K562 (cell line): ENCODE measurements at regions not wholly inside any gene's neighbourhood (a gene's known extent, or its start where the extent isn't known, plus 50 kb on each side); places are given as distances from the start of the nearest gene placed in this dataset.

ENCODE experiments used
- ATAC-seq: fragments of 200-7000 bp; cut with Tn5 transposase; 3 replicates; pipeline ENCODE4 v1.9.1; 2020; ENCODE audit warnings: moderate library complexity
- BruUV-seq: library from RNA; stranded (reverse); fragments of 400-500 nt; replicated peaks from 2 replicates; lab custom pipeline; 2021; lab: Mats Ljungman, UMichigan
- CTCF ChIA-PET: fragments of 300-600 bp; formaldehyde crosslinking; extraction: SDS; loops from one replicate; lab custom pipeline; 2021; ENCODE audit warnings: low intra/inter-chr PET ratio; lab: Yijun Ruan, JAX
- POLR2A ChIA-PET: fragments of 300-600, 350-650 bp; sonication (Branson Sonifier 250); formaldehyde crosslinking; extraction: SDS; loops from one replicate; lab custom pipeline; 2021; ENCODE audit warnings: antibody characterized with exemption, inconsistent platforms; lab: Yijun Ruan, JAX
- DNase-seq, 4 experiments: peaks; one replicate each; pipeline versions ENCODE4 v3.0.0 to v3.0.0-alpha.2; 2011 to 2018; ENCODE audit warnings: low spot score in 3 of 4, mixed read lengths in 3 of 4; ENCODE audit errors: extremely low read depth in 1 of 4
- FAIRE-seq: peaks from 2 replicates; lab custom pipeline; 2011; peaks lifted over from hg19 to GRCh38; lab: Jason Lieb, UNC
- H2AFZ ChIP-seq: 2 replicates; pipeline ENCODE4 v1.6.0; 2011; ENCODE audit warnings: low read depth, low read length, control low read depth, inconsistent platforms
- H3K27ac ChIP-seq: fragments of 200-600 bp; 3 replicates; pipeline ENCODE4 v1.8.0; 2011; ENCODE audit warnings: low read depth, mild to moderate bottlenecking, control low read depth, inconsistent platforms, low read length, moderate library complexity, mixed read lengths; ENCODE audit errors: extremely low read depth
- H3K27me3 ChIP-seq, 2 experiments: fragments of 300-600 bp in 1 of 2; 2 replicates in 1 of 2; 3 replicates in 1 of 2; pipeline versions ENCODE4 v1.6.0 to v1.8.0; 2011; ENCODE audit warnings: inconsistent platforms in 2 of 2, low read length in 2 of 2, mild to moderate bottlenecking in 1 of 2, mixed read lengths in 1 of 2, moderate library complexity in 1 of 2; ENCODE audit not compliant: control insufficient read depth in 2 of 2, insufficient read depth in 2 of 2
- H3K36me3 ChIP-seq: fragments of 300-600 bp; 3 replicates; pipeline ENCODE4 v1.8.0; 2011; ENCODE audit warnings: mild to moderate bottlenecking, low read length, inconsistent platforms; ENCODE audit not compliant: control insufficient read depth, insufficient read depth
- H3K4me1 ChIP-seq, 2 experiments: fragments of 200-600 bp in 1 of 2; replicated peaks in 1 of 2; 2 replicates in 1 of 2; 3 replicates in 1 of 2; pipeline versions ENCODE4 v1.5.1 to v1.8.0; 2011; ENCODE audit warnings: inconsistent platforms in 2 of 2, low read length in 2 of 2, mild to moderate bottlenecking in 1 of 2, mixed read lengths in 1 of 2, moderate library complexity in 1 of 2; ENCODE audit not compliant: control insufficient read depth in 2 of 2, insufficient read depth in 2 of 2
- H3K4me2 ChIP-seq: 2 replicates; pipeline ENCODE4 v1.6.1; 2011; ENCODE audit warnings: low read length, control low read depth, inconsistent platforms, mixed read lengths; ENCODE audit not compliant: insufficient read depth
- H3K4me3 ChIP-seq: fragments of 200-600 bp; sonication (generic), shearing (Covaris generic); 2 replicates; pipeline ENCODE4 v1.5.1; 2016; ENCODE audit warnings: control low read depth, inconsistent platforms
- H3K79me2 ChIP-seq: fragments of 200-600 bp; 3 replicates; pipeline ENCODE4 v1.8.0; 2011; ENCODE audit warnings: low read length, inconsistent platforms; ENCODE audit not compliant: control insufficient read depth, insufficient read depth
- H3K9ac ChIP-seq, 2 experiments: 2 replicates each; pipeline versions ENCODE4 v1.6.0 to v1.6.1; 2011; ENCODE audit warnings: low read depth in 2 of 2, low read length in 2 of 2, control low read depth in 1 of 2, inconsistent platforms in 1 of 2, mild to moderate bottlenecking in 1 of 2, mixed read lengths in 1 of 2; ENCODE audit not compliant: insufficient read depth in 1 of 2
- H3K9me1 ChIP-seq: one replicate; pipeline ENCODE4 v1.6.0; 2011; ENCODE audit warnings: inconsistent platforms, mild to moderate bottlenecking, low read length, moderate library complexity; ENCODE audit not compliant: control insufficient read depth, insufficient read depth
- H3K9me3 ChIP-seq: replicated peaks from 2 replicates; pipeline ENCODE4 v1.5.1; 2011; ENCODE audit warnings: low read depth, low read length, inconsistent platforms; ENCODE audit not compliant: control insufficient read depth, insufficient read depth
- H4K20me1 ChIP-seq: replicated peaks from 2 replicates; pipeline ENCODE4 v1.6.1; 2011; ENCODE audit warnings: low read length, inconsistent platforms, mixed read lengths; ENCODE audit not compliant: control insufficient read depth, insufficient read depth
- CBFA2T2 ChIP-seq: fragments of 450-650 bp; conservative IDR thresholded peaks from 2 replicates; pipeline ENCODE4 v1.6.1; 2017; ENCODE audit warnings: mild to moderate bottlenecking
- CREM ChIP-seq: IDR thresholded peaks from 2 replicates; pipeline ENCODE4 v1.6.1; 2014; ENCODE audit warnings: antibody characterized with exemption, low read depth
- E2F3 ChIP-seq: fragments of 250-450 bp; sonication (Bioruptor Pico); IDR thresholded peaks from 2 replicates; pipeline ENCODE4 v1.4.0; 2020; ENCODE audit warnings: mild to moderate bottlenecking
- HIVEP1 ChIP-seq: fragments of 250-450 bp; sonication (Bioruptor Pico); IDR thresholded peaks from 2 replicates; pipeline ENCODE4 v1.4.0; 2020; ENCODE audit warnings: mild to moderate bottlenecking
- MAFG ChIP-seq: fragments of 450-650 bp; conservative IDR thresholded peaks from 2 replicates; pipeline ENCODE4 v1.6.1; 2016; ENCODE audit warnings: missing genetic modification characterization, missing compliant biosample characterization
- MCM2 ChIP-seq: fragments of 450-650 bp; IDR thresholded peaks from 2 replicates; pipeline ENCODE4 v1.6.1; 2017; ENCODE audit warnings: low read depth, mild to moderate bottlenecking
- SMAD3 ChIP-seq: fragments of 450-650 bp; formaldehyde crosslinking; conservative IDR thresholded peaks from 2 replicates; pipeline ENCODE4 v1.4.0; 2020; ENCODE audit warnings: mild to moderate bottlenecking
- SMARCA4 ChIP-seq: fragments of 450-650 bp; IDR thresholded peaks from 2 replicates; pipeline ENCODE4 v1.6.1; 2016
- TAF15 ChIP-seq: fragments of 200-400 bp; formaldehyde crosslinking; IDR thresholded peaks from 2 replicates; pipeline ENCODE4 v1.6.1; 2017; ENCODE audit warnings: mild to moderate bottlenecking, low read depth, low read length, moderate library complexity
- ZNF197 ChIP-seq: fragments of 200-800 bp; sonication (Bioruptor generic); IDR thresholded peaks from 2 replicates; pipeline ENCODE4 v1.6.1; 2016; ENCODE audit warnings: low read depth, missing genetic modification characterization, missing compliant biosample characterization
- ZNF707 ChIP-seq: fragments of 250-450 bp; sonication (Bioruptor Pico); conservative IDR thresholded peaks from 2 replicates; pipeline ENCODE4 v1.8.0; 2022; ENCODE audit warnings: inconsistent platforms, mild to moderate bottlenecking, moderate library complexity
- ZNF79 ChIP-seq: fragments of 250-450 bp; sonication (Bioruptor Pico); IDR thresholded peaks from 2 replicates; pipeline ENCODE4 v1.4.0; 2020; ENCODE audit warnings: low read depth, mild to moderate bottlenecking, moderate library complexity
- WGBS: fragments of 100-300 bp; shearing (Covaris generic); methylation state at CpG from one replicate; pipeline ENCODE4 v1.1.6; 2016; ENCODE audit warnings: low coverage, mixed read lengths; ENCODE audit not compliant: insufficient coverage; ENCODE audit errors: missing lambda C conversion rate; 5-methylcytosine and 5-hydroxymethylcytosine counted together
- in situ Hi-C: fragments of 300-500 bp; cut with MboI; formaldehyde crosslinking; loops from 4 replicates; pipeline ENCODE4 v1.15.0; 2018; ENCODE audit warnings: inconsistent platforms, mixed read lengths
- intact Hi-C: fragments of 100-400 bp; cut with micrococcal nuclease; formaldehyde crosslinking; loops from 2 replicates; pipeline ENCODE4 v1.14.2; 2022
- TF ChIP-seq, protein P1 (sequence below): sonication (generic); formaldehyde crosslinking; IDR thresholded peaks from 2 replicates; pipeline ENCODE4 v1.8.0; 2022; ENCODE audit warnings: missing genetic modification reagents, mild to moderate bottlenecking, borderline replicate concordance
- TF ChIP-seq, protein P2 (sequence below): fragments of 200-400 bp; formaldehyde crosslinking; IDR thresholded peaks from 2 replicates; pipeline ENCODE4 v1.6.1; 2017; ENCODE audit warnings: mild to moderate bottlenecking, low read depth, low read length, moderate library complexity
- TF ChIP-seq, protein P3 (sequence below): fragments of 200-800 bp; sonication (Bioruptor generic); IDR thresholded peaks from 2 replicates; pipeline ENCODE4 v1.6.1; 2016; ENCODE audit warnings: missing genetic modification characterization, missing compliant biosample characterization

DNA sequence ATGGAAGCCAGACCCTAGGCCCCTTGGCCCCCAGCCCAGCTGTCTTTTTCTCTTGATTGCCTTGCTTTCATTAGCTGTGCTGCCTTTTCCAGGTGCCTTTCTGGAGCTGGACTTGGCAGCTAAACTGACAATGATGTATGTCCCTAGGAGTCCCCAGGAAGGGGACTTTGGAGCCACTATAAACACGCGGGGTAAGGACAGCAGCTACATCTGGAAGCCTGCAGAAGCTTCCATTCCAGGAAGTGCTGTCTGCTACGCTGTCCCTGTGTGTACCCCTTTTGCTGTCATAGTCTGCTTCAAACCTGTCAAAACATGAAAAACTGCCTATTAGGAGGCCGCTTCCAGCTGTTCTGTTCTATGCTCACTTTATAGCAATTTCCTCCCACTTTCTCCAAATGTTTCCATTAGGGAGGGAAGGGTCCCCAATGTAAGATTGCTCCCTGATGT lies 153.3 kb upstream of the RAG2 start:
- Histone ChIP-seq H3K4me2 (no peak overlapping the region), H4K20me1 (no peaks in the 10 kb centered on the region), H3K27me3 (no peaks in the 10 kb centered on the region), H3K9ac (no peak overlapping the region), H3K9me1 (no peaks in the 10 kb centered on the region), H3K27ac (no peak overlapping the region), H2AFZ (no peak overlapping the region), H3K4me1 (no peaks in the 10 kb centered on the region), H3K4me3 (no peak overlapping the region), H3K9me3 (no peaks in the 10 kb centered on the region), H3K79me2 (no peaks in the 10 kb centered on the region), H3K36me3 (no peaks in the 10 kb centered on the region)
- no TSS peak for BruUV-seq
- ChIA-PET POLR2A (interaction anchor here (0.6 kb wide), 1 partner anchor 16 kb away, joined by 3 read pairs; no protein-coding TSS in a partner anchor), CTCF (no interaction called here)
- in situ Hi-C loops = no loop called here
- no peak for FAIRE-seq
- intact Hi-C loops = no loop called here
- no peak for DNase-seq
- 0% methylated on average over 4 of the region's 4 CpGs for WGBS
- no peak for ATAC-seq
- TF ChIP-seq CBFA2T2 = no peak
- no peak for TF ChIP-seq SMARCA4
- no peak for TF ChIP-seq MAFG (tag)
- TF ChIP-seq SMAD3 = no peak
- TF ChIP-seq ZNF707 = no peak
- no peak for TF ChIP-seq TAF15
- TF ChIP-seq, protein P1, sequence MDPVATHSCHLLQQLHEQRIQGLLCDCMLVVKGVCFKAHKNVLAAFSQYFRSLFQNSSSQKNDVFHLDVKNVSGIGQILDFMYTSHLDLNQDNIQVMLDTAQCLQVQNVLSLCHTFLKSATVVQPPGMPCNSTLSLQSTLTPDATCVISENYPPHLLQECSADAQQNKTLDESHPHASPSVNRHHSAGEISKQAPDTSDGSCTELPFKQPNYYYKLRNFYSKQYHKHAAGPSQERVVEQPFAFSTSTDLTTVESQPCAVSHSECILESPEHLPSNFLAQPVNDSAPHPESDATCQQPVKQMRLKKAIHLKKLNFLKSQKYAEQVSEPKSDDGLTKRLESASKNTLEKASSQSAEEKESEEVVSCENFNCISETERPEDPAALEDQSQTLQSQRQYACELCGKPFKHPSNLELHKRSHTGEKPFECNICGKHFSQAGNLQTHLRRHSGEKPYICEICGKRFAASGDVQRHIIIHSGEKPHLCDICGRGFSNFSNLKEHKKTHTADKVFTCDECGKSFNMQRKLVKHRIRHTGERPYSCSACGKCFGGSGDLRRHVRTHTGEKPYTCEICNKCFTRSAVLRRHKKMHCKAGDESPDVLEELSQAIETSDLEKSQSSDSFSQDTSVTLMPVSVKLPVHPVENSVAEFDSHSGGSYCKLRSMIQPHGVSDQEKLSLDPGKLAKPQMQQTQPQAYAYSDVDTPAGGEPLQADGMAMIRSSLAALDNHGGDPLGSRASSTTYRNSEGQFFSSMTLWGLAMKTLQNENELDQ (CRISPR knock-in tag) = no peak
- no peak for TF ChIP-seq MCM2
- no peak for TF ChIP-seq ZNF197 (CRISPR knock-in tag)
- TF ChIP-seq E2F3 (CRISPR knock-in tag) = no peak
- TF ChIP-seq HIVEP1 = no peak
- TF ChIP-seq ZNF79 (CRISPR knock-in tag) = no peak
- TF ChIP-seq CREM = no peak
- TF ChIP-seq, protein P2, sequence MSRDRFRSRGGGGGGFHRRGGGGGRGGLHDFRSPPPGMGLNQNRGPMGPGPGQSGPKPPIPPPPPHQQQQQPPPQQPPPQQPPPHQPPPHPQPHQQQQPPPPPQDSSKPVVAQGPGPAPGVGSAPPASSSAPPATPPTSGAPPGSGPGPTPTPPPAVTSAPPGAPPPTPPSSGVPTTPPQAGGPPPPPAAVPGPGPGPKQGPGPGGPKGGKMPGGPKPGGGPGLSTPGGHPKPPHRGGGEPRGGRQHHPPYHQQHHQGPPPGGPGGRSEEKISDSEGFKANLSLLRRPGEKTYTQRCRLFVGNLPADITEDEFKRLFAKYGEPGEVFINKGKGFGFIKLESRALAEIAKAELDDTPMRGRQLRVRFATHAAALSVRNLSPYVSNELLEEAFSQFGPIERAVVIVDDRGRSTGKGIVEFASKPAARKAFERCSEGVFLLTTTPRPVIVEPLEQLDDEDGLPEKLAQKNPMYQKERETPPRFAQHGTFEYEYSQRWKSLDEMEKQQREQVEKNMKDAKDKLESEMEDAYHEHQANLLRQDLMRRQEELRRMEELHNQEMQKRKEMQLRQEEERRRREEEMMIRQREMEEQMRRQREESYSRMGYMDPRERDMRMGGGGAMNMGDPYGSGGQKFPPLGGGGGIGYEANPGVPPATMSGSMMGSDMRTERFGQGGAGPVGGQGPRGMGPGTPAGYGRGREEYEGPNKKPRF = no peak
- TF ChIP-seq, protein P3, sequence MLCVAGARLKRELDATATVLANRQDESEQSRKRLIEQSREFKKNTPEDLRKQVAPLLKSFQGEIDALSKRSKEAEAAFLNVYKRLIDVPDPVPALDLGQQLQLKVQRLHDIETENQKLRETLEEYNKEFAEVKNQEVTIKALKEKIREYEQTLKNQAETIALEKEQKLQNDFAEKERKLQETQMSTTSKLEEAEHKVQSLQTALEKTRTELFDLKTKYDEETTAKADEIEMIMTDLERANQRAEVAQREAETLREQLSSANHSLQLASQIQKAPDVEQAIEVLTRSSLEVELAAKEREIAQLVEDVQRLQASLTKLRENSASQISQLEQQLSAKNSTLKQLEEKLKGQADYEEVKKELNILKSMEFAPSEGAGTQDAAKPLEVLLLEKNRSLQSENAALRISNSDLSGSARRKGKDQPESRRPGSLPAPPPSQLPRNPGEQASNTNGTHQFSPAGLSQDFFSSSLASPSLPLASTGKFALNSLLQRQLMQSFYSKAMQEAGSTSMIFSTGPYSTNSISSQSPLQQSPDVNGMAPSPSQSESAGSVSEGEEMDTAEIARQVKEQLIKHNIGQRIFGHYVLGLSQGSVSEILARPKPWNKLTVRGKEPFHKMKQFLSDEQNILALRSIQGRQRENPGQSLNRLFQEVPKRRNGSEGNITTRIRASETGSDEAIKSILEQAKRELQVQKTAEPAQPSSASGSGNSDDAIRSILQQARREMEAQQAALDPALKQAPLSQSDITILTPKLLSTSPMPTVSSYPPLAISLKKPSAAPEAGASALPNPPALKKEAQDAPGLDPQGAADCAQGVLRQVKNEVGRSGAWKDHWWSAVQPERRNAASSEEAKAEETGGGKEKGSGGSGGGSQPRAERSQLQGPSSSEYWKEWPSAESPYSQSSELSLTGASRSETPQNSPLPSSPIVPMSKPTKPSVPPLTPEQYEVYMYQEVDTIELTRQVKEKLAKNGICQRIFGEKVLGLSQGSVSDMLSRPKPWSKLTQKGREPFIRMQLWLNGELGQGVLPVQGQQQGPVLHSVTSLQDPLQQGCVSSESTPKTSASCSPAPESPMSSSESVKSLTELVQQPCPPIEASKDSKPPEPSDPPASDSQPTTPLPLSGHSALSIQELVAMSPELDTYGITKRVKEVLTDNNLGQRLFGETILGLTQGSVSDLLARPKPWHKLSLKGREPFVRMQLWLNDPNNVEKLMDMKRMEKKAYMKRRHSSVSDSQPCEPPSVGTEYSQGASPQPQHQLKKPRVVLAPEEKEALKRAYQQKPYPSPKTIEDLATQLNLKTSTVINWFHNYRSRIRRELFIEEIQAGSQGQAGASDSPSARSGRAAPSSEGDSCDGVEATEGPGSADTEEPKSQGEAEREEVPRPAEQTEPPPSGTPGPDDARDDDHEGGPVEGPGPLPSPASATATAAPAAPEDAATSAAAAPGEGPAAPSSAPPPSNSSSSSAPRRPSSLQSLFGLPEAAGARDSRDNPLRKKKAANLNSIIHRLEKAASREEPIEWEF (CRISPR knock-in tag) = no peak
